ENCODE measurements at regions not wholly inside any gene's neighbourhood (a gene's known extent, or its start where the extent isn't known, plus 50 kb on each side); places are given as distances from the start of the nearest gene placed in this dataset.
"Not testable (repeated sequence)": the region's sequence is repeated elsewhere in the genome, so short reads cannot be mapped to it uniquely, and the experiment has no call there.

- no peak for ATAC-seq (replicated peaks in 1 of 2)
- H3K4me1 Mint-ChIP-seq (ENCODE audit: low read depth), result no peaks in the 10 kb centered on the region
- no peaks in the 10 kb centered on the region for H3K27me3 Mint-ChIP-seq (ENCODE audit: low read depth)
- H3K4me3 Mint-ChIP-seq, result no peak overlapping the region
- H3K36me3 Mint-ChIP-seq (ENCODE audit: insufficient read depth in 2 of 2), result peaks cover 0 to 3% of the 10 kb centered on the region in 2 donors
- no peak for DNase-seq
- H3K27ac Mint-ChIP-seq, result no peak overlapping the region
- peaks cover 8 to 11% of the 10 kb centered on the region in 2 donors for H3K9me3 Mint-ChIP-seq
These were observed 1231.8 kb downstream of the CDH11 start for GRCh38 chr16:63890081-63890480.

GRCh38 chr16:63883091-63883490, 1238.8 kb downstream of the CDH11 start:
- Mint-ChIP-seq H3K4me3 (no peak overlapping the region), H3K4me1 (ENCODE audit: low read depth) (no peaks in the 10 kb centered on the region), H3K27ac (no peak overlapping the region), H3K9me3 (peaks cover 8 to 9% of the 10 kb centered on the region in 2 donors), H3K36me3 (ENCODE audit: insufficient read depth in 2 of 2) (peaks cover 1 to 2% of the 10 kb centered on the region in 2 donors), H3K27me3 (ENCODE audit: low read depth) (no peaks in the 10 kb centered on the region)
- DNase-seq (no peak), ATAC-seq (replicated peaks in 1 of 2) (no peak)

- no peaks in the 10 kb centered on the region for H3K4me1 Mint-ChIP-seq (ENCODE audit: low read depth)
- DNase-seq (no peak), ATAC-seq (replicated peaks in 1 of 2) (no peak)
- H3K9me3 Mint-ChIP-seq, result peaks cover 8 to 9% of the 10 kb centered on the region in 2 donors
- no peaks in the 10 kb centered on the region for H3K27me3 Mint-ChIP-seq (ENCODE audit: low read depth)
- no peak overlapping the region for H3K4me3 Mint-ChIP-seq
- peaks cover 1 to 2% of the 10 kb centered on the region in 2 donors for H3K36me3 Mint-ChIP-seq (ENCODE audit: insufficient read depth in 2 of 2)
- H3K27ac Mint-ChIP-seq, result no peak overlapping the region
These were observed 1239.3 kb downstream of the CDH11 start for GRCh38 chr16:63882576-63882975.

- Mint-ChIP-seq H3K9me3 (peaks cover 9 to 11% of the 10 kb centered on the region in 2 donors), H3K4me1 (ENCODE audit: low read depth) (no peaks in the 10 kb centered on the region), H3K4me3 (no peak overlapping the region), H3K27me3 (ENCODE audit: low read depth) (no peaks in the 10 kb centered on the region), H3K27ac (no peak overlapping the region), H3K36me3 (ENCODE audit: insufficient read depth in 2 of 2) (peaks cover 1 to 2% of the 10 kb centered on the region in 2 donors)
- no peak for DNase-seq
- ATAC-seq (replicated peaks in 1 of 2), result no peak
These were observed 1240.9 kb downstream of the CDH11 start for GRCh38 chr16:63880948-63881347.

- Mint-ChIP-seq H3K4me1 (ENCODE audit: low read depth) (no peaks in the 10 kb centered on the region), H3K4me3 (no peak overlapping the region), H3K27me3 (ENCODE audit: low read depth) (no peaks in the 10 kb centered on the region), H3K27ac (no peak overlapping the region), H3K9me3 (peaks cover 2 to 12% of the 10 kb centered on the region in 2 donors), H3K36me3 (ENCODE audit: insufficient read depth in 2 of 2) (peaks cover 0 to 3% of the 10 kb centered on the region in 2 donors)
- ATAC-seq (replicated peaks in 1 of 2), result no peak
- no peak for DNase-seq
These were observed 1244.5 kb downstream of the CDH11 start for GRCh38 chr16:63877401-63877800.

GRCh38 chr16:63876103-63876502, 1245.8 kb downstream of the CDH11 start:
- no peak for DNase-seq
- Mint-ChIP-seq H3K9me3 (peaks cover 2 to 12% of the 10 kb centered on the region in 2 donors), H3K36me3 (ENCODE audit: insufficient read depth in 2 of 2) (peaks cover 0 to 3% of the 10 kb centered on the region in 2 donors), H3K4me1 (ENCODE audit: low read depth) (no peaks in the 10 kb centered on the region), H3K4me3 (no peak overlapping the region), H3K27ac (no peak overlapping the region), H3K27me3 (ENCODE audit: low read depth) (no peaks in the 10 kb centered on the region)
- no peak for ATAC-seq (replicated peaks in 1 of 2)

- not testable (repeated sequence) for H3K27me3 Mint-ChIP-seq (ENCODE audit: low read depth); DNase-seq; H3K4me3 Mint-ChIP-seq; H3K4me1 Mint-ChIP-seq (ENCODE audit: low read depth); H3K36me3 Mint-ChIP-seq (ENCODE audit: insufficient read depth in 2 of 2); H3K9me3 Mint-ChIP-seq; ATAC-seq (replicated peaks in 1 of 2); H3K27ac Mint-ChIP-seq
These were observed 1261.2 kb downstream of the CDH11 start for GRCh38 chr16:63860700-63861099.

GRCh38 chr16:63856537-63856936, 1265.3 kb downstream of the CDH11 start:
- H3K27me3 Mint-ChIP-seq (ENCODE audit: low read depth), result no peaks in the 10 kb centered on the region
- no peak for DNase-seq
- no peaks in the 10 kb centered on the region for H3K36me3 Mint-ChIP-seq (ENCODE audit: insufficient read depth in 2 of 2)
- no peak overlapping the region for H3K27ac Mint-ChIP-seq
- H3K4me1 Mint-ChIP-seq (ENCODE audit: low read depth), result no peaks in the 10 kb centered on the region
- no peak for ATAC-seq (replicated peaks in 1 of 2)
- no peak overlapping the region for H3K4me3 Mint-ChIP-seq
- peaks cover 2 to 4% of the 10 kb centered on the region in 2 donors for H3K9me3 Mint-ChIP-seq

- Mint-ChIP-seq H3K27ac (no peak overlapping the region), H3K4me1 (ENCODE audit: low read depth) (no peaks in the 10 kb centered on the region), H3K4me3 (no peak overlapping the region), H3K9me3 (peaks cover 11 to 22% of the 10 kb centered on the region in 2 donors), H3K36me3 (ENCODE audit: insufficient read depth in 2 of 2) (no peaks in the 10 kb centered on the region), H3K27me3 (ENCODE audit: low read depth) (no peaks in the 10 kb centered on the region)
- DNase-seq (no peak), ATAC-seq (replicated peaks in 1 of 2) (no peak)
These were observed 1270.9 kb downstream of the CDH11 start for GRCh38 chr16:63850979-63851378.

GRCh38 chr16:63841271-63841670, 1280.6 kb downstream of the CDH11 start:
- no peak for DNase-seq
- Mint-ChIP-seq H3K36me3 (ENCODE audit: insufficient read depth in 2 of 2) (peaks cover 1 to 5% of the 10 kb centered on the region in 2 donors), H3K27me3 (ENCODE audit: low read depth) (no peaks in the 10 kb centered on the region), H3K4me1 (ENCODE audit: low read depth) (no peaks in the 10 kb centered on the region), H3K27ac (no peak overlapping the region), H3K4me3 (no peak overlapping the region), H3K9me3 (peaks cover 8 to 24% of the 10 kb centered on the region in 2 donors)
- ATAC-seq (replicated peaks in 1 of 2), result no peak

GRCh38 chr16:63830061-63830460, 1291.8 kb downstream of the CDH11 start:
- H3K4me3 Mint-ChIP-seq, result no peak overlapping the region
- H3K27ac Mint-ChIP-seq, result no peak overlapping the region
- DNase-seq (no peak), ATAC-seq (replicated peaks in 1 of 2) (no peak)
- peaks cover 12 to 16% of the 10 kb centered on the region in 2 donors for H3K9me3 Mint-ChIP-seq
- H3K27me3 Mint-ChIP-seq (ENCODE audit: low read depth), result no peaks in the 10 kb centered on the region
- H3K4me1 Mint-ChIP-seq (ENCODE audit: low read depth), result no peaks in the 10 kb centered on the region
- H3K36me3 Mint-ChIP-seq (ENCODE audit: insufficient read depth in 2 of 2), result peaks cover 1 to 5% of the 10 kb centered on the region in 2 donors

GRCh38 chr16:63822818-63823217, 1299.0 kb downstream of the CDH11 start:
- Mint-ChIP-seq H3K4me3 (no peak overlapping the region), H3K27ac (no peak overlapping the region), H3K36me3 (ENCODE audit: insufficient read depth in 2 of 2) (peaks cover 1 to 2% of the 10 kb centered on the region in 2 donors), H3K4me1 (ENCODE audit: low read depth) (no peaks in the 10 kb centered on the region), H3K9me3 (peaks cover 16 to 27% of the 10 kb centered on the region in 2 donors), H3K27me3 (ENCODE audit: low read depth) (no peaks in the 10 kb centered on the region)
- ATAC-seq (replicated peaks in 1 of 2) (no peak), DNase-seq (no peak)

- H3K4me1 Mint-ChIP-seq (ENCODE audit: low read depth), result no peaks in the 10 kb centered on the region
- H3K27me3 Mint-ChIP-seq (ENCODE audit: low read depth), result no peaks in the 10 kb centered on the region
- no peak for DNase-seq
- H3K4me3 Mint-ChIP-seq, result no peak overlapping the region
- no peak overlapping the region for H3K27ac Mint-ChIP-seq
- peaks cover 1 to 3% of the 10 kb centered on the region in 2 donors for H3K36me3 Mint-ChIP-seq (ENCODE audit: insufficient read depth in 2 of 2)
- peaks cover 10 to 16% of the 10 kb centered on the region in 2 donors for H3K9me3 Mint-ChIP-seq
- ATAC-seq (replicated peaks in 1 of 2), result no peak
These were observed 1305.6 kb downstream of the CDH11 start for GRCh38 chr16:63816276-63816675.

GRCh38 chr16:63813862-63814261, 1308.0 kb downstream of the CDH11 start:
- H3K4me3 Mint-ChIP-seq, result no peak overlapping the region
- no peaks in the 10 kb centered on the region for H3K4me1 Mint-ChIP-seq (ENCODE audit: low read depth)
- DNase-seq (no peak), ATAC-seq (replicated peaks in 1 of 2) (no peak)
- peaks cover 5 to 11% of the 10 kb centered on the region in 2 donors for H3K9me3 Mint-ChIP-seq
- no peak overlapping the region for H3K27ac Mint-ChIP-seq
- H3K27me3 Mint-ChIP-seq (ENCODE audit: low read depth), result no peaks in the 10 kb centered on the region
- H3K36me3 Mint-ChIP-seq (ENCODE audit: insufficient read depth in 2 of 2), result peaks cover 1 to 3% of the 10 kb centered on the region in 2 donors
